ENCODE measurements at regions not wholly inside any gene's neighbourhood (a gene's known extent, or its start where the extent isn't known, plus 50 kb on each side); places are given as distances from the start of the nearest gene placed in this dataset.

DNA sequence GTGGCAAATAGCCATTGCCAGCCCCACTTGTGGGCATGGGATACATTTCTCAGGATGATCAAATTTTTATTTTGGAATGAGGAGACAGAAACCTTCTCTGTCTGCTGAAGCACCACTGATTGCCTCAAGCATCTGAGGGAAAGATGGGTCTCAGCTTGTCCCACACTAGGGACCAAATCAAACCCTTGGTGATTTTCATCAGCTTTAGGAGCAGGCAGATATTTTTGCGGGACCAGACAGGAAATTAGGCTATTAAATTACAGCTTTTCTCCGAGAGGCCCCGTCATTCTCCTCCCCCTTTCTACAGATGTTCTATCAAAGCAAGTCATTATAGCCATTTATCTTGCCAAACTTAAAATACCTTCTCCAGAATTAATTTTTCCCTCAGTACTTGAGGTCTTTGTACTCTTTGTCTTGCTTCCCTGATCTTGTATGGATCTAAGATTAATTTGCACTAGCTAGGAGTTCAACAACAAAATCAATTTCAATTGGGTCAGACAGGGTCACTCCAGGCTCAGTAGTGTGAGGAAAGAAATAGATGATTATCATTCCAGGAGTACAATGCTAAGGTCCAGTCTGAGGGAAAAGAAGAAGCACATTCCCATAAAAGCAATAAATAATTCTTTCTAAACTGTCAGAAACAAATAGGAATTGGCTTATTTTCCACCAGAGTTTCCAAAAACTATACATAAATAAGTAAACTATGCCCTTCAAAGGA lies 818.1 kb upstream of the SOX11 start:
- H3K4me1 ChIP-seq (ENCODE audit: control insufficient read depth, insufficient read depth, low read length): no peaks in the 10 kb centered on the region
- no peak overlapping the region for H3K4me3 ChIP-seq (ENCODE audit: low read length in 2 of 2)
- H3K36me3 ChIP-seq (ENCODE audit: control insufficient read depth in 2 of 2, insufficient read depth in 2 of 2, low read length in 2 of 2): no peaks in the 10 kb centered on the region
- no peaks in the 10 kb centered on the region for H3K9me3 ChIP-seq (ENCODE audit: control insufficient read depth in 2 of 2, low read length in 2 of 2)
- no peaks in the 10 kb centered on the region for H3K27me3 ChIP-seq (ENCODE audit: control insufficient read depth in 1 of 2, insufficient read depth in 2 of 2, low read length in 2 of 2)
- H3K9ac ChIP-seq (ENCODE audit: low read length in 2 of 2): no peak overlapping the region
- no peak overlapping the region for H3K27ac ChIP-seq (ENCODE audit: low read length)

DNA sequence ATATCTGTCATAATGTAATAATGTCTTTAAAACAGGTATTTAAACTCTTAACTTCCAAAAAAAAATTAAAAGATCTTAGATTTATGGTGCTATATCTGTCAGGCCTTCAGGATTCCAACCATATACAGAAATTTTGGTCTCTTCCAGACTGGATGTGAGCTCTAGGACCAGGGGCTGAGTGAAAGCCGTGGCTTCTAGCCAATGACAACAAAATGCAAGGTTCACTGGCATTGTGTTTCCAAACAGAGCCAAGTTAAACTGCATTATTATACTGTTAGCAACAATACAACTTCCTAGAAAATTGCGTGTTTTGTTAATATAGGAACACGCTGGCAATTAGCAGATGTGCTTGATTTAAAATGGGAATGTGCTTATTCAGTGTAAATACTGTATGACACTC lies 809.8 kb upstream of the SOX11 start:
- Histone ChIP-seq H3K9me3 (ENCODE audit: control insufficient read depth in 2 of 2, low read length in 2 of 2) (peaks cover 0 to 2% of the 10 kb centered on the region in 2 donors), H3K27ac (ENCODE audit: low read length) (no peak overlapping the region), H3K9ac (ENCODE audit: low read length in 2 of 2) (no peak overlapping the region), H3K4me1 (ENCODE audit: control insufficient read depth, insufficient read depth, low read length) (no peaks in the 10 kb centered on the region), H3K27me3 (ENCODE audit: control insufficient read depth in 1 of 2, insufficient read depth in 2 of 2, low read length in 2 of 2) (no peaks in the 10 kb centered on the region), H3K4me3 (ENCODE audit: low read length in 2 of 2) (no peak overlapping the region), H3K36me3 (ENCODE audit: control insufficient read depth in 2 of 2, insufficient read depth in 2 of 2, low read length in 2 of 2) (no peaks in the 10 kb centered on the region)

DNA sequence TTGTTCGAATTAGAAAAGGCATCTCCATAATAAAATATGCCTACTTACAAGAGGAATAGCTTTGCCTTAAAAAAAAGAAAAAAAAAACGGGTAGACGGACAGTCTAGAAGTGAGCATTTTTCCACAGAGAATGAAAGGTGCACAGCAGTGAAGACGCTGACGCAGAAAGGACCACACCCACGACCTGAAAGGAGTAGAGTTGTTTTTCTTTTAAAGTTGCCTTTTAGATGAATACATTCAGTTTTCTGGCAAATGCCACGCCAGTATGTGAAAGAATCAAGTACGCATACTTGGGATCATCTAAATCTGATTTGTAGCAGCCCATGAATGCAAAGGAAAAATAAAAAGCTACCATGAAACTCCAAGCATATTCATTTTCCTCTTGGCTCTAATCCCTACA lies 809.2 kb upstream of the SOX11 start:
- peaks cover 0 to 2% of the 10 kb centered on the region in 2 donors for H3K9me3 ChIP-seq (ENCODE audit: control insufficient read depth in 2 of 2, low read length in 2 of 2)
- no peaks in the 10 kb centered on the region for H3K4me1 ChIP-seq (ENCODE audit: control insufficient read depth, insufficient read depth, low read length)
- no peak overlapping the region for H3K4me3 ChIP-seq (ENCODE audit: low read length in 2 of 2)
- no peaks in the 10 kb centered on the region for H3K27me3 ChIP-seq (ENCODE audit: control insufficient read depth in 1 of 2, insufficient read depth in 2 of 2, low read length in 2 of 2)
- no peak overlapping the region for H3K27ac ChIP-seq (ENCODE audit: low read length)
- no peaks in the 10 kb centered on the region for H3K36me3 ChIP-seq (ENCODE audit: control insufficient read depth in 2 of 2, insufficient read depth in 2 of 2, low read length in 2 of 2)
- H3K9ac ChIP-seq (ENCODE audit: low read length in 2 of 2): no peak overlapping the region

DNA sequence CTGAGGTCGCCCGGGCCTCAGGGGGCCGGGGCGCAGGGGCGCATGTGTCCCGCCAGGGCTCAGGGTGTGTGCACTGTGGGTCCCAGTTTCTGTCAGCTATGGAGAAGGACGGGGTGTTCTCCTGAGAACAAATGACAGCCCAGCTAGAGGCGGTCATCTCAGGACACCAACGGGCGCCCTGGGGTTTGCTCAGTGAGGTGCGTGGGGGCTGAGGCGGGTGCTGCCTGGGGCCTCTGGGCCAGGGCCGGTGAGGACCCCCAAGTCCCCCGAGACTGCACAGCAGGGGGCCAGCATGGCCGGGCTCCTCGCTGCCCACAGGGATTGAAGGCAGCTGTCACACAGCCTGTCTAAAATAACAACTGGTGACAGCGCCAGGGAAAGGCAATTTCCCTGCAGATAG lies 808.8 kb upstream of the SOX11 start:
- H3K4me3 ChIP-seq (ENCODE audit: low read length in 2 of 2): no peak overlapping the region
- no peak overlapping the region for H3K9ac ChIP-seq (ENCODE audit: low read length in 2 of 2)
- no peaks in the 10 kb centered on the region for H3K4me1 ChIP-seq (ENCODE audit: control insufficient read depth, insufficient read depth, low read length)
- no peaks in the 10 kb centered on the region for H3K27me3 ChIP-seq (ENCODE audit: control insufficient read depth in 1 of 2, insufficient read depth in 2 of 2, low read length in 2 of 2)
- H3K27ac ChIP-seq (ENCODE audit: low read length): no peak overlapping the region
- peaks cover 0 to 2% of the 10 kb centered on the region in 2 donors for H3K9me3 ChIP-seq (ENCODE audit: control insufficient read depth in 2 of 2, low read length in 2 of 2)
- H3K36me3 ChIP-seq (ENCODE audit: control insufficient read depth in 2 of 2, insufficient read depth in 2 of 2, low read length in 2 of 2): no peaks in the 10 kb centered on the region

DNA sequence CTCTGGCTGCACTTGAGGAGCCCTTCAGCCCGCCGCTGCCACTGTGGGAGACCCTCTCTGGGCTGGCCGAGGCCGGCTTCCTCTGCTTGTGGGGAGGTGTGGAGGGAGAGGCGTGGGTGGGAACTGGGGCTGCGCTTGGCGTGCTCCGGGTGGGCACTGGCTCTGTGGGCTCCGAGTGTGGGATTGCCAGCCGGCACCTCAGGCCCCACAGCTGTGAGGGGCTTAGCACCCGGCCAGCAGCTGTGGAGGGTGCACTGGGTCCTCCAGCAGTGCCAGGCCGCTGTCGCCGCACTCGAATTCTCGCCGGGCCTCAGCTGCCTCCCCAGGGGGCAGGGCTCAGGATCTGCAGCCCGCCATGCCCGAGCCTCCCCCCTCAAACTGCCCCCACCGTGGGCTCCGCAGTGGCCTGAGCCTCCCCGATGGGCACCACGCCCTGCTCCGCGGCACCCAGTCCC lies 808.0 kb upstream of the SOX11 start:
- Histone ChIP-seq H3K27me3 (ENCODE audit: control insufficient read depth in 1 of 2, insufficient read depth in 2 of 2, low read length in 2 of 2) (no peaks in the 10 kb centered on the region), H3K4me3 (ENCODE audit: low read length in 2 of 2) (no peak overlapping the region), H3K27ac (ENCODE audit: low read length) (no peak overlapping the region), H3K9me3 (ENCODE audit: control insufficient read depth in 2 of 2, low read length in 2 of 2) (peaks cover 0 to 2% of the 10 kb centered on the region in 2 donors), H3K4me1 (ENCODE audit: control insufficient read depth, insufficient read depth, low read length) (no peaks in the 10 kb centered on the region), H3K9ac (ENCODE audit: low read length in 2 of 2) (no peak overlapping the region), H3K36me3 (ENCODE audit: control insufficient read depth in 2 of 2, insufficient read depth in 2 of 2, low read length in 2 of 2) (no peaks in the 10 kb centered on the region)

DNA sequence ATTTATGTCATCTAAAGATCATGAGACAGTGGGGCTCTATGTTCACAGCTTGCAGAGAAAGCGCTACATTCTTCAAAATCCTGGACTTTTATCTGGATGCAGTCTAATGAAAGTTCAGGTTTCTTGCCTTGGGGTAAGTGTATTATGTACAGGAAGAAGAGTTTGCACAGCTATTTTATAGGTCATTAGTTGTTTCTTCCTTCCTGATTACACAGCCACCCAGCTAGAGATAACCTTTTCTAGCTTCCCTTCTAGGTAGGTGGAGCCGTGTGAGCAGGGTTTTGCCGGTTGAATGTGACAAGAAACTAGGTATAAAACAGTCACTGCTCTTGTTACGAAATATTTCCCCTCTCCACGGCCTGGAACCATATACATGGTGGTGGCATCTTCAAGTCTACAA lies 800.8 kb upstream of the SOX11 start:
- Histone ChIP-seq H3K9me3 (ENCODE audit: control insufficient read depth in 2 of 2, low read length in 2 of 2) (no peaks in the 10 kb centered on the region), H3K4me1 (ENCODE audit: control insufficient read depth, insufficient read depth, low read length) (no peaks in the 10 kb centered on the region), H3K27ac (ENCODE audit: low read length) (no peak overlapping the region), H3K4me3 (ENCODE audit: low read length in 2 of 2) (no peak overlapping the region), H3K9ac (ENCODE audit: low read length in 2 of 2) (no peak overlapping the region), H3K36me3 (ENCODE audit: control insufficient read depth in 2 of 2, insufficient read depth in 2 of 2, low read length in 2 of 2) (no peaks in the 10 kb centered on the region), H3K27me3 (ENCODE audit: control insufficient read depth in 1 of 2, insufficient read depth in 2 of 2, low read length in 2 of 2) (no peaks in the 10 kb centered on the region)

DNA sequence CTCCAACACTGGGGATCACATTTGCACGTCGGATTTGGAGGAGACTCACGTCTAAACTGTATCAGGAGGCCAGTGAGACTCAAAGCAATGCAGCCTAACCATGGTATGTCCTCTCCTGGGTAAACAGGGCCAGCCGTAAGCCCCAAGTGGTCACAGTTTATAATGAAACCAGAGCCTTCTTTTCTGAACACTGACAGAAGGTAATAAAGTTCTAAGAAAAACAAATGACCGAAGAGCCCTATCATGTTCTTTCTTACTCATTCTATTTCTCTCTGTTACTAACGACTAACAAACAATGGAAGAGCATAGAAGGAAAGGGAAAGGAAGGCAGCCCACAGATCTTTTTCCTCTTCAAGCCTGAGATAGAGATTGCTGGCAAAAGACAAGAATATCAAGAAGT lies 796.8 kb upstream of the SOX11 start:
- Histone ChIP-seq H3K27me3 (ENCODE audit: control insufficient read depth in 1 of 2, insufficient read depth in 2 of 2, low read length in 2 of 2) (no peaks in the 10 kb centered on the region), H3K27ac (ENCODE audit: low read length) (no peak overlapping the region), H3K9ac (ENCODE audit: low read length in 2 of 2) (no peak overlapping the region), H3K36me3 (ENCODE audit: control insufficient read depth in 2 of 2, insufficient read depth in 2 of 2, low read length in 2 of 2) (no peaks in the 10 kb centered on the region), H3K4me1 (ENCODE audit: control insufficient read depth, insufficient read depth, low read length) (no peaks in the 10 kb centered on the region), H3K4me3 (ENCODE audit: low read length in 2 of 2) (no peak overlapping the region), H3K9me3 (ENCODE audit: control insufficient read depth in 2 of 2, low read length in 2 of 2) (no peaks in the 10 kb centered on the region)

DNA sequence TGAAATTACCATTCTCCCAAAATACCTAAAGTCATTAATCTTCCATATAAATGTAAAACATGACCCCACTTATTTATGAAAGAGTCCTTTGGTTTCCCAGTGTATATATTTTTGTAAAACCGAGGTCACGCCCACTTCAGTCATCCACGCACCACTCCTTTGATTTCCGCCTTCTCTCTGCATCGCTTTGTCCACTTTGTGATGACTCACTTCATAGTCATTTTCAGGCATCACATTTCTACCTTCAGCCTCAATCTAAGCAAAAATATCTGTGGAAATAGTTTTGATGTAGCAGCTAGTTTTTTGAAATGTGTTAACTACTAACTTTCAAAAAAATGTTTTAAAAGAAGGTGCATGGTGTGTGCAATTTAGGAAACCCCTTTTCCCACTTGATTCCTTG lies 793.5 kb upstream of the SOX11 start:
- Histone ChIP-seq H3K9me3 (ENCODE audit: control insufficient read depth in 2 of 2, low read length in 2 of 2) (no peaks in the 10 kb centered on the region), H3K4me3 (ENCODE audit: low read length in 2 of 2) (no peak overlapping the region), H3K36me3 (ENCODE audit: control insufficient read depth in 2 of 2, insufficient read depth in 2 of 2, low read length in 2 of 2) (no peaks in the 10 kb centered on the region), H3K9ac (ENCODE audit: low read length in 2 of 2) (no peak overlapping the region), H3K4me1 (ENCODE audit: control insufficient read depth, insufficient read depth, low read length) (no peaks in the 10 kb centered on the region), H3K27me3 (ENCODE audit: control insufficient read depth in 1 of 2, insufficient read depth in 2 of 2, low read length in 2 of 2) (no peaks in the 10 kb centered on the region), H3K27ac (ENCODE audit: low read length) (no peak overlapping the region)

DNA sequence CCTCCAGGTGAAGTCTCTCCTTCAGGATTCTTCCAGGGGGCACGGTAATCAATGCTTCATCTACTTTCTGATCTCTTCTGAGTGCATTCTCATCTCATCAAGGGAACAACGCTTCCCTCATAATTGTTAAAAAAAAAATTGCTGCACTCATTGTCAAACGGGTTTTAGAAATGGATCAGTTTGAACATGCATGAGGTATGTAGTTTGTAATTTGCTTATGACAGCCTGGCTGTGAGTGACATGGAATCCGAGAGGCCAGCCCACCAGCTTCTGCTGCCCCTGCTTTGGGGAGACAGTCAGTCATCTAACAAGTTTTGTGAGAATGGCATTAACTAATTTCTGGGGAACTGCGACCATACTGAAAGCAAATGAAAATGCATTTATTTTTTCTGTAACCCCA lies 791.9 kb upstream of the SOX11 start:
- Histone ChIP-seq H3K9me3 (ENCODE audit: control insufficient read depth in 2 of 2, low read length in 2 of 2) (no peaks in the 10 kb centered on the region), H3K4me3 (ENCODE audit: low read length in 2 of 2) (no peak overlapping the region), H3K27ac (ENCODE audit: low read length) (no peak overlapping the region), H3K4me1 (ENCODE audit: control insufficient read depth, insufficient read depth, low read length) (no peaks in the 10 kb centered on the region), H3K36me3 (ENCODE audit: control insufficient read depth in 2 of 2, insufficient read depth in 2 of 2, low read length in 2 of 2) (no peaks in the 10 kb centered on the region), H3K27me3 (ENCODE audit: control insufficient read depth in 1 of 2, insufficient read depth in 2 of 2, low read length in 2 of 2) (no peaks in the 10 kb centered on the region), H3K9ac (ENCODE audit: low read length in 2 of 2) (no peak overlapping the region)

DNA sequence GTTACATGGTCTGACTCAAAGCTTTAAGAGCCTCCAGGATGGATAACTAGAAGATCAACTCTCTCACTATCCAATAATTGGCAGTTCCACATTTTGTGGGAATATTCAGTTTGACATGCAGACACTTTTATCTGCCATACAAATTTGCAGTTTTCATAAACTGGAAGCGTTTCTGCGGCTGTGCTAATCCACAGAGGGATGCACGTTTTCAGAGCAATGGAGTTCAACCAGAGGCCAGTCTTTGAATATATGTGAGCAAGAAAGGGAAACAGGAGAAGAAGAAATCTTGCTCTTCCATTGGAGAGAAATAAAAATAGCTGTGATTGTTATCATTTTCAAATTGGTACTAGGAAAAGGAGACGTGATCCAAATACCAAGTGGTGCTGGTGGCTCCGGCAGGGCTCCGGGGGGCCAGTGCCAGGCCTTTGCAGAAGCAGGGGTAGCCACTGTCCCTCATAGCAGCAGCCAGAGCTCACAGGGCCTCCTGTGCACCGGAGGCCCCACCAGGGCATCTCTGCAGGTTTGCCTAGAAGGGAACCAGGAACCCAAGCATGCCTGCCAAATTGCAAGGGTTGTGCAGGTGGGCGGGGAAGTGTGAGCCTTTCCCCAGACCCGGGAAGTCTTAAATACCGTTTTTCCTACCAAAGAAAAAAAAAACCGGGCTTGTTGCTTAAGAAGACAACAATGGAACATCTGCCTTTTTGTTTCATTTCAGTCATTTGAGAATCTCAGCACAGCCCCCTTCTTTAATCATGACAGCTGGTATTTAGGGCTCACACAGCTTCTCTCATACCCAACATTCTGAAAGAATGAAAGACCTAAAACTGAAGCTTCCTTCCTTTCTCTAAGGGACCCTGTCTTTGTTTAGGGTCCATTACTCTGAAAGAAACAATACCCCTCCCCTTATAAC lies 791.1 kb upstream of the SOX11 start:
- no peaks in the 10 kb centered on the region for H3K27me3 ChIP-seq (ENCODE audit: control insufficient read depth in 1 of 2, insufficient read depth in 2 of 2, low read length in 2 of 2)
- no peak overlapping the region for H3K27ac ChIP-seq (ENCODE audit: low read length)
- no peaks in the 10 kb centered on the region for H3K4me1 ChIP-seq (ENCODE audit: control insufficient read depth, insufficient read depth, low read length)

More for the DNA sequence above, 791.1 kb upstream of the SOX11 start:
- H3K4me3 ChIP-seq (ENCODE audit: low read length in 2 of 2): no peak overlapping the region
- no peaks in the 10 kb centered on the region for H3K9me3 ChIP-seq (ENCODE audit: control insufficient read depth in 2 of 2, low read length in 2 of 2)
- no peak overlapping the region for H3K9ac ChIP-seq (ENCODE audit: low read length in 2 of 2)
- no peaks in the 10 kb centered on the region for H3K36me3 ChIP-seq (ENCODE audit: control insufficient read depth in 2 of 2, insufficient read depth in 2 of 2, low read length in 2 of 2)
